Tibial artery (tissue), 4 donors: ENCODE measurements at regions not wholly inside any gene's neighbourhood (a gene's known extent, or its start where the extent isn't known, plus 50 kb on each side); places are given as distances from the start of the nearest gene placed in this dataset.

Source experiments
- DNase-seq, 2 donors: peaks; one replicate each; pipeline ENCODE4 v3.0.0-alpha.2; 2019
- H3K27ac ChIP-seq, 2 donors: fragments of 200-600 bp; sonication (generic) in 1 of 2; 1 replicate in 1 of 2; 2 replicates in 1 of 2; pipeline ENCODE4 v1.5.1; 2018 to 2019; ENCODE audit warnings: mild to moderate bottlenecking in 1 of 2
- H3K27me3 ChIP-seq, 2 donors: fragments of 200-600 bp; sonication (generic) in 1 of 2; one replicate each; pipeline versions ENCODE4 v1.5.1 to v1.6.0; 2016 to 2019
- H3K36me3 ChIP-seq, 3 donors: fragments of 200-600 bp; sonication (generic) in 2 of 3; one replicate each; pipeline ENCODE4 v1.5.1; 2016 to 2019; ENCODE audit warnings: mild to moderate bottlenecking in 2 of 3
- H3K4me1 ChIP-seq, 4 donors: fragments of 200-600 bp; sonication (generic) in 2 of 4; 1 replicate in 3 of 4; 2 replicates in 1 of 4; pipeline ENCODE4 v1.5.1; 2016 to 2019
- H3K4me3 ChIP-seq, 2 donors: fragments of 200-600 bp; sonication (generic) in 1 of 2; 1 replicate in 1 of 2; 2 replicates in 1 of 2; pipeline ENCODE4 v1.5.1; 2018 to 2019; ENCODE audit warnings: mild to moderate bottlenecking in 2 of 2
- H3K9me3 ChIP-seq, 3 donors: fragments of 200-600 bp; sonication (generic) in 1 of 3; one replicate each; pipeline ENCODE4 v1.5.1; 2016 to 2019
- CTCF ChIP-seq, 2 experiments: fragments of 200-600 bp in 1 of 2; fragments of 450-650 bp in 1 of 2; IDR thresholded peaks; one replicate each; pipeline ENCODE4 v1.5.1; 2017 to 2019; ENCODE audit warnings: antibody characterized with exemption in 2 of 2, mild to moderate bottlenecking in 1 of 2, moderate library complexity in 1 of 2
- intact Hi-C: fragments of 100-400 bp; cut with DNase I; formaldehyde crosslinking; loops from one replicate; pipeline ENCODE4 v1.15.0; 2023; ENCODE audit warnings: low total_unique reads

- Histone ChIP-seq H3K4me1 (no peaks in the 10 kb centered on the region), H3K36me3 (no peaks in the 10 kb centered on the region), H3K27ac (no peak overlapping the region), H3K27me3 (peaks cover 0 to 22% of the 10 kb centered on the region in 2 donors), H3K4me3 (no peak overlapping the region), H3K9me3 (no peaks in the 10 kb centered on the region)
- intact Hi-C loops, result no loop called here
- no peak for DNase-seq
- no peak for TF ChIP-seq CTCF (IDR thresholded peaks at IDR 0.05)
These were observed 233.2 kb downstream of the LY86 start for GRCh38 chr6:6821639-6822261.

- Histone ChIP-seq H3K27ac (no peak overlapping the region), H3K4me3 (no peak overlapping the region), H3K9me3 (no peaks in the 10 kb centered on the region), H3K36me3 (no peaks in the 10 kb centered on the region), H3K4me1 (no peaks in the 10 kb centered on the region), H3K27me3 (peaks cover 0 to 22% of the 10 kb centered on the region in 2 donors)
- no peak for TF ChIP-seq CTCF (IDR thresholded peaks at IDR 0.05)
- intact Hi-C loops, result no loop called here
- DNase-seq, result no peak
These were observed 234.5 kb downstream of the LY86 start for GRCh38 chr6:6823030-6823429.

- no peaks in the 10 kb centered on the region for H3K36me3 ChIP-seq
- H3K4me1 ChIP-seq, result no peaks in the 10 kb centered on the region
- no peaks in the 10 kb centered on the region for H3K9me3 ChIP-seq
- H3K27me3 ChIP-seq, result peaks cover 0 to 22% of the 10 kb centered on the region in 2 donors
- intact Hi-C loops, result no loop called here
- H3K27ac ChIP-seq, result no peak overlapping the region
- no peak for DNase-seq
- H3K4me3 ChIP-seq, result no peak overlapping the region
- TF ChIP-seq CTCF (IDR thresholded peaks at IDR 0.05), result no peak
These were observed 235.2 kb downstream of the LY86 start for GRCh38 chr6:6823568-6824224.

- Histone ChIP-seq H3K9me3 (no peaks in the 10 kb centered on the region), H3K27ac (no peak overlapping the region), H3K36me3 (no peaks in the 10 kb centered on the region), H3K4me1 (no peaks in the 10 kb centered on the region), H3K27me3 (peaks cover 0 to 22% of the 10 kb centered on the region in 2 donors), H3K4me3 (no peak overlapping the region)
- DNase-seq, result no peak
- TF ChIP-seq CTCF (IDR thresholded peaks at IDR 0.05), result no peak
- intact Hi-C loops, result no loop called here
These were observed 235.9 kb downstream of the LY86 start for GRCh38 chr6:6824381-6824780.

GRCh38 chr6:6825193-6825784 lies 236.8 kb downstream of the LY86 start:
- no peak overlapping the region for H3K4me3 ChIP-seq
- H3K27ac ChIP-seq, result no peak overlapping the region

More at GRCh38 chr6:6825193-6825784, 236.8 kb downstream of the LY86 start:
- Histone ChIP-seq H3K36me3 (no peaks in the 10 kb centered on the region), H3K4me1 (no peaks in the 10 kb centered on the region), H3K27me3 (peaks cover 0 to 22% of the 10 kb centered on the region in 2 donors), H3K9me3 (no peaks in the 10 kb centered on the region)
- intact Hi-C loops, result no loop called here
- no peak for TF ChIP-seq CTCF (IDR thresholded peaks at IDR 0.05)
- DNase-seq, result no peak
